NB4 (cell line): ENCODE measurements at regions not wholly inside any gene's neighbourhood (a gene's known extent, or its start where the extent isn't known, plus 50 kb on each side); places are given as distances from the start of the nearest gene placed in this dataset.

Experiments
- CTCF ChIP-seq: IDR thresholded peaks from one replicate; pipeline ENCODE4 v1.5.1; 2012; ENCODE audit warnings: low read depth, low read length
- MAX ChIP-seq: IDR thresholded peaks from 2 replicates; pipeline ENCODE4 v1.6.1; 2011; ENCODE audit warnings: low read depth, low read length
- MYC ChIP-seq: IDR thresholded peaks from 2 replicates; pipeline ENCODE4 v1.6.1; 2011; ENCODE audit warnings: low read depth, low read length
- POLR2A ChIP-seq: IDR thresholded peaks from 2 replicates; pipeline ENCODE4 v1.6.1; 2011; ENCODE audit warnings: mild to moderate bottlenecking; ENCODE audit not compliant: insufficient read length; ENCODE audit errors: extremely low read depth

GRCh38 chr5:115348175-115348574 is 51.7 kb upstream of the CCDC112 start:
- TF ChIP-seq CTCF (no peak), POLR2A (no peak), MAX (no peak), MYC (no peak)
